ENCODE measurements at regions not wholly inside any gene's neighbourhood (a gene's known extent, or its start where the extent isn't known, plus 50 kb on each side); places are given as distances from the start of the nearest gene placed in this dataset.

DNA sequence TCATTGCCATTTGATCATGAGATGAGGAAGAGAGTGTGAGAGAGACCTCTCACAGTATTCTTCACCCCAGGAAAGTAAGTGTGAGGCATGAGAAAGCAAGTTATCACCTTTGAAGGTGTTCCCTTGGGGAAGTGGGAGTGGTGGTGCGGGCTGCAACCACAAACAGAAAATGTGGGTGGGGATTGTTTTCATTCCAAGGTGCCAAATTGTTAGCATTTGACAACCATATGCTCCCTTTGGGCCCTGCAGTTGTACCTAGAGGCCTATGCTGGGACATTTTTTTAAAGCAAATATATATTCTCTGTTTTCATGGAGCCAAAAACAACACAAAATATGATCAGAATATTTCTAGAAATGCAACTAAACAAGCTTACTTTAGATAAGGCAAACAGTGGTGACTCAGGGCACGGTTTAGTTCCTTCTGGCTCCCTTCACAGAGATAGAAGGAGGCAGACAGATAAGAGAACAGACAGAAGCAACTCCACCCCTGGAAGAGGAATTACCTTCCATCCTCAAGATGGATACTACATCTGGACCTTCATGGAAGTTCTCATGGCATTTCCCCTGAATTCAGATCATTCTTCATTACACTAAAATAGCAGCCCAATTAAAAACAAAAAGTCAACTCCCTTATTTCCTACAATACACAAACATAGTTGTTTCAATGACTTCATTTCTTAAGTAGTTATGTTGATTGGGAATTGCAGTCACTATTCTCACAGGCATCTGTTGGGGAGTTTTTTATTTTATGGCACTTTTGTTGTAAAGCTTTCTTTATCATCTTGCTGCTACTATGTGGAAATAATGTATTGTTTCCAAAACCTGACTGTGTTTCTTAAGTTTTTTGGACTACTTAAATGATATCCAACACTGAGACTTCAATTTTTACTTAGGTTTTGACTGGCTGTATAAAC, 416.6 kb downstream of the PLK2 start:
- TF ChIP-seq CTCF (IDR thresholded peaks at IDR 0.05 in 4 of 5, conservative IDR thresholded peaks at IDR 0.05 in 1 of 5) (no peak), POLR2A (IDR thresholded peaks at IDR 0.05) (no peak)
